ENCODE measurements at regions not wholly inside any gene's neighbourhood (a gene's known extent, or its start where the extent isn't known, plus 50 kb on each side); places are given as distances from the start of the nearest gene placed in this dataset.

- Histone ChIP-seq H3K9me1 (ENCODE audit: insufficient read depth, low read length) (no peaks in the 10 kb centered on the region), H3K79me1 (ENCODE audit: low read depth in 1 of 2, low read length in 2 of 2) (no peaks in the 10 kb centered on the region), H3K27me3 (ENCODE audit: control insufficient read depth, insufficient read depth, low read length) (no peaks in the 10 kb centered on the region), H2AK5ac (ENCODE audit: low read depth, low read length) (no peak overlapping the region), H2BK120ac (ENCODE audit: low read depth, low read length) (no peak overlapping the region), H4K91ac (ENCODE audit: insufficient read depth, low read depth, low read length) (no peak overlapping the region), H3K14ac (replicated peaks; ENCODE audit: low read depth, low read length) (no peak overlapping the region), H3K4me1 (ENCODE audit: control insufficient read depth, insufficient read depth, low read length) (no peaks in the 10 kb centered on the region), H4K5ac (ENCODE audit: low read depth, low read length) (no peak overlapping the region), H4K8ac (ENCODE audit: low read depth in 2 of 2, low read length in 2 of 2) (no peak overlapping the region), H2AFZ (replicated peaks; ENCODE audit: low read length, poor library complexity) (no peak overlapping the region), H3K4ac (ENCODE audit: low read depth, low read length) (no peak overlapping the region), H3K56ac (ENCODE audit: extremely low read depth, insufficient read depth, low read length) (no peak overlapping the region), H2BK5ac (ENCODE audit: low read depth, low read length, poor library complexity, severe bottlenecking) (no peak overlapping the region), H3K23ac (ENCODE audit: low read depth, low read length) (no peak overlapping the region), H3K18ac (ENCODE audit: low read depth, low read length) (no peak overlapping the region), H2BK15ac (ENCODE audit: low read depth, low read length) (no peak overlapping the region), H3K36me3 (ENCODE audit: control insufficient read depth, insufficient read depth, low read length) (no peaks in the 10 kb centered on the region), H3K4me3 (ENCODE audit: insufficient read depth, low read depth, low read length) (no peak overlapping the region), H2AK9ac (replicated peaks; ENCODE audit: low read depth, low read length, poor library complexity) (no peak overlapping the region), H3K9me3 (ENCODE audit: control insufficient read depth, insufficient read depth, low read length) (peaks cover 2% of the 10 kb centered on the region; the same call in 1 of the 2 replicates), H3K9ac (ENCODE audit: low read depth, low read length) (no peak overlapping the region), H2BK20ac (ENCODE audit: low read depth, low read length) (no peak overlapping the region), H3K27ac (ENCODE audit: insufficient read depth, low read length) (no peak overlapping the region), H4K20me1 (ENCODE audit: insufficient read depth, low read length) (no peaks in the 10 kb centered on the region), H3K4me2 (ENCODE audit: low read depth, low read length) (no peak overlapping the region)
- dilution Hi-C loops (cut with HindIII; ENCODE audit: low sequenced_read_pairs, unreplicated experiment) (no loop called here), in situ Hi-C loops (cut with MboI; ENCODE audit: low sequenced_read_pairs) (no loop called here), intact Hi-C loops (cut with micrococcal nuclease) (no loop called here)
- TF ChIP-seq RCOR1 (IDR thresholded peaks at IDR 0.05; ENCODE audit: insufficient replicate concordance, low read length) (no peak), NFE2L2 (IDR thresholded peaks at IDR 0.05; ENCODE audit: low read depth, low read length) (no peak), SMC3 (IDR thresholded peaks at IDR 0.05; ENCODE audit: low read depth, low read length) (no peak), POLR2A (IDR thresholded peaks at IDR 0.05; ENCODE audit: low read depth, low read length) (no peak), RAD21 (IDR thresholded peaks at IDR 0.05; ENCODE audit: low read length) (no peak), BHLHE40 (IDR thresholded peaks at IDR 0.05; ENCODE audit: low read depth, low read length) (no peak), MXI1 (IDR thresholded peaks at IDR 0.05; ENCODE audit: borderline replicate concordance, low read depth, low read length) (no peak), CEBPB (IDR thresholded peaks at IDR 0.05; ENCODE audit: low read depth, low read length) (no peak), USF2 (IDR thresholded peaks at IDR 0.05; ENCODE audit: low read depth, low read length) (no peak), MAFK (IDR thresholded peaks at IDR 0.05; ENCODE audit: low read depth, low read length) (no peak), ELK1 (IDR thresholded peaks at IDR 0.05; ENCODE audit: borderline replicate concordance, low read depth, low read length) (no peak), CTCF (conservative IDR thresholded peaks at IDR 0.05; ENCODE audit: low read depth, low read length) (no peak), MAZ (IDR thresholded peaks at IDR 0.05; ENCODE audit: borderline replicate concordance, low read depth, low read length) (no peak), RFX5 (IDR thresholded peaks at IDR 0.05; ENCODE audit: low read depth, low read length) (no peak), FOS (IDR thresholded peaks at IDR 0.05; ENCODE audit: low read depth, low read length) (no peak), CHD1 (IDR thresholded peaks at IDR 0.05; ENCODE audit: low read depth, low read length) (no peak)
- BruUV-seq (replicated peaks): no TSS peak
- CTCF ChIA-PET: no interaction called here
- no CpG with 5 or more reads among the region's 2 CpGs for WGBS, 2 experiments (ENCODE audit: extremely low coverage in 2 of 2, insufficient read length in 1 of 2)
- no peak for ATAC-seq (ENCODE audit: low read depth)
- no peak for DNase-seq
- POLR2A ChIA-PET (ENCODE audit: unreplicated experiment): no interaction called here
Measured at GRCh38 chr5:110275878-110276277, 450.6 kb downstream of the TMEM232 start.

Measured in IMR-90 (cell line).